Naive thymus-derived CD4-positive, alpha-beta T cell (primary cell): ENCODE measurements at regions not wholly inside any gene's neighbourhood (a gene's known extent, or its start where the extent isn't known, plus 50 kb on each side); places are given as distances from the start of the nearest gene placed in this dataset.
"Not testable (repeated sequence)": the region's sequence is repeated elsewhere in the genome, so short reads cannot be mapped to it uniquely, and the experiment has no call there.

ENCODE experiments used
- ATAC-seq: fragments of 150-1000 bp; cut with Tn5 transposase; 2 replicates; pipeline ENCODE4 v1.10.0; 2021; ENCODE audit warnings: mild to moderate bottlenecking, moderate library complexity
- CTCF ChIA-PET: fragments of 350-600 bp; sonication (Branson Sonifier 250); formaldehyde crosslinking; loops from one replicate; lab custom pipeline; 2021; ENCODE audit warnings: antibody characterized with exemption; lab: Charles Lee
- POLR2A ChIA-PET: fragments of 350-600 bp; sonication (Branson Sonifier 250); formaldehyde crosslinking; loops from one replicate; lab custom pipeline; 2021; ENCODE audit warnings: antibody characterized with exemption, inconsistent platforms; lab: Charles Lee
- DNase-seq, 9 donors: peaks; one replicate each; pipeline versions ENCODE4 v3.0.0 to v3.0.0-alpha.2; 2020 to 2022; ENCODE audit warnings: mixed read lengths in 1 of 9
- H3K27ac ChIP-seq: one replicate; pipeline ENCODE4 v1.7.0; 2013; ENCODE audit warnings: mild to moderate bottlenecking, low read depth, low read length, moderate library complexity
- H3K27me3 ChIP-seq, 2 donors: one replicate each; pipeline ENCODE4 v1.7.0; 2013; ENCODE audit warnings: low read length in 2 of 2, mild to moderate bottlenecking in 2 of 2, moderate library complexity in 2 of 2; ENCODE audit not compliant: control insufficient read depth in 2 of 2, insufficient read depth in 2 of 2
- H3K36me3 ChIP-seq, 3 experiments: 1 replicate in 2 of 3; 2 replicates in 1 of 3; pipeline ENCODE4 v1.7.0; 2013; ENCODE audit warnings: low read length in 3 of 3, mild to moderate bottlenecking in 3 of 3, moderate library complexity in 1 of 3; ENCODE audit not compliant: insufficient read depth in 3 of 3, control insufficient read depth in 2 of 3
- H3K4me1 ChIP-seq, 2 donors: one replicate each; pipeline ENCODE4 v1.7.0; 2013; ENCODE audit warnings: low read length in 2 of 2, mild to moderate bottlenecking in 2 of 2, moderate library complexity in 1 of 2; ENCODE audit not compliant: control insufficient read depth in 2 of 2, insufficient read depth in 2 of 2
- H3K4me3 ChIP-seq: 2 replicates; pipeline ENCODE4 v1.7.0; 2013; ENCODE audit warnings: mild to moderate bottlenecking, low read length
- H3K9me3 ChIP-seq, 3 experiments: 1 replicate in 2 of 3; 2 replicates in 1 of 3; pipeline ENCODE4 v1.7.0; 2013; ENCODE audit warnings: low read length in 3 of 3; ENCODE audit not compliant: control insufficient read depth in 2 of 3
- H3K27ac Mint-ChIP-seq, 9 donors: one replicate each; pipeline ENCODE4 v1.8.0; 2020 to 2022; ENCODE audit warnings: mixed read lengths in 9 of 9, mild to moderate bottlenecking in 8 of 9, moderate library complexity in 5 of 9, inconsistent platforms in 2 of 9
- H3K27me3 Mint-ChIP-seq, 5 donors: one replicate each; pipeline ENCODE4 v1.8.0; 2021 to 2022; ENCODE audit warnings: mixed read lengths in 5 of 5, mild to moderate bottlenecking in 1 of 5
- H3K36me3 Mint-ChIP-seq, 5 donors: one replicate each; pipeline ENCODE4 v1.8.0; 2020 to 2022; ENCODE audit warnings: mixed read lengths in 5 of 5, mild to moderate bottlenecking in 3 of 5, inconsistent platforms in 1 of 5
- H3K4me1 Mint-ChIP-seq, 7 donors: one replicate each; pipeline ENCODE4 v1.8.0; 2020 to 2022; ENCODE audit warnings: mixed read lengths in 7 of 7, mild to moderate bottlenecking in 3 of 7, inconsistent platforms in 1 of 7
- H3K4me3 Mint-ChIP-seq, 10 donors: one replicate each; pipeline ENCODE4 v1.8.0; 2020 to 2022; ENCODE audit warnings: mild to moderate bottlenecking in 10 of 10, mixed read lengths in 10 of 10, moderate library complexity in 6 of 10, inconsistent platforms in 2 of 10
- H3K9me3 Mint-ChIP-seq, 11 donors: one replicate each; pipeline ENCODE4 v1.8.0; 2020 to 2022; ENCODE audit warnings: mixed read lengths in 11 of 11, mild to moderate bottlenecking in 4 of 11, inconsistent platforms in 1 of 11, moderate library complexity in 1 of 11
- intact Hi-C, 2 donors: fragments of 100-400 bp; cut with micrococcal nuclease; formaldehyde crosslinking; loops; one replicate each; pipeline ENCODE4 v1.15.1; 2023

- no peak overlapping the region for H3K27ac Mint-ChIP-seq
Observed at GRCh38 chr22:48065892-48066291, 1303.4 kb downstream of the TBC1D22A start.

GRCh38 chr22:48061726-48062125 is 1299.3 kb downstream of the TBC1D22A start:
- Mint-ChIP-seq H3K36me3 (no peaks in the 10 kb centered on the region), H3K27ac (no peak overlapping the region), H3K27me3 (peaks cover 0 to 20% (median 7%) of the 10 kb centered on the region in 5 donors), H3K4me3 (no peak overlapping the region), H3K4me1 (no peaks in the 10 kb centered on the region), H3K9me3 (peaks cover 0 to 4% (median 0%) of the 10 kb centered on the region in 11 donors)
- no peak for ATAC-seq
- Histone ChIP-seq H3K27me3 (no peaks in the 10 kb centered on the region), H3K36me3 (no peaks in the 10 kb centered on the region), H3K4me3 (no peak overlapping the region), H3K27ac (no peak overlapping the region), H3K9me3 (no peaks in the 10 kb centered on the region), H3K4me1 (no peaks in the 10 kb centered on the region)
- ChIA-PET CTCF (no interaction called here), POLR2A (no interaction called here)
- DNase-seq, result no peak
- intact Hi-C loops, result no loop called here

More at GRCh38 chr22:48065892-48066291, 1303.4 kb downstream of the TBC1D22A start:
- DNase-seq (no peak), ATAC-seq (no peak)
- no peak overlapping the region for H3K4me3 Mint-ChIP-seq
- H3K27me3 Mint-ChIP-seq, result peaks cover 0 to 6% (median 0%) of the 10 kb centered on the region in 5 donors
- POLR2A ChIA-PET, result no interaction called here
- CTCF ChIA-PET, result no interaction called here
- Histone ChIP-seq H3K27ac (no peak overlapping the region), H3K4me3 (no peak overlapping the region), H3K27me3 (no peaks in the 10 kb centered on the region), H3K4me1 (no peaks in the 10 kb centered on the region), H3K9me3 (no peaks in the 10 kb centered on the region), H3K36me3 (no peaks in the 10 kb centered on the region)
- H3K4me1 Mint-ChIP-seq, result no peaks in the 10 kb centered on the region
- H3K36me3 Mint-ChIP-seq, result no peaks in the 10 kb centered on the region
- intact Hi-C loops, result no loop called here
- H3K9me3 Mint-ChIP-seq, result peaks cover 0 to 4% (median 0%) of the 10 kb centered on the region in 11 donors

GRCh38 chr22:48060266-48060665 is 1297.8 kb downstream of the TBC1D22A start:
- Histone ChIP-seq H3K4me3 (no peak overlapping the region), H3K9me3 (no peaks in the 10 kb centered on the region), H3K27me3 (no peaks in the 10 kb centered on the region), H3K36me3 (no peaks in the 10 kb centered on the region), H3K4me1 (no peaks in the 10 kb centered on the region), H3K27ac (no peak overlapping the region)
- Mint-ChIP-seq H3K27ac (no peak overlapping the region), H3K27me3 (peaks cover 0 to 21% (median 7%) of the 10 kb centered on the region in 5 donors), H3K4me3 (no peak overlapping the region), H3K9me3 (peaks cover 0 to 4% (median 0%) of the 10 kb centered on the region in 11 donors), H3K36me3 (no peaks in the 10 kb centered on the region), H3K4me1 (no peaks in the 10 kb centered on the region)
- ATAC-seq (no peak), DNase-seq (no peak)
- intact Hi-C loops, result no loop called here
- ChIA-PET POLR2A (no interaction called here), CTCF (no interaction called here)

- H3K27me3 Mint-ChIP-seq, result peaks cover 0 to 21% (median 7%) of the 10 kb centered on the region in 5 donors
- H3K36me3 Mint-ChIP-seq, H3K9me3 ChIP-seq, H3K4me3 ChIP-seq, H3K4me1 ChIP-seq, H3K27ac Mint-ChIP-seq, H3K27ac ChIP-seq, H3K36me3 ChIP-seq, H3K27me3 ChIP-seq, CTCF ChIA-PET, POLR2A ChIA-PET, intact Hi-C loops, H3K4me1 Mint-ChIP-seq, ATAC-seq, DNase-seq, H3K4me3 Mint-ChIP-seq, H3K9me3 Mint-ChIP-seq: not testable (repeated sequence)
Observed at GRCh38 chr22:48059521-48059920, 1297.1 kb downstream of the TBC1D22A start.

GRCh38 chr22:48057116-48057835 is 1294.8 kb downstream of the TBC1D22A start:
- H3K4me1 ChIP-seq, result no peaks in the 10 kb centered on the region
- CTCF ChIA-PET, result interaction anchor here (0.7 kb wide), 1 partner anchor 1180 kb away, joined by 4 read pairs; no protein-coding TSS in a partner anchor
- intact Hi-C loops, result no loop called here

GRCh38 chr22:48055827-48056226 is 1293.4 kb downstream of the TBC1D22A start:
- Histone ChIP-seq H3K36me3 (no peaks in the 10 kb centered on the region), H3K9me3 (no peaks in the 10 kb centered on the region), H3K27ac (no peak overlapping the region), H3K27me3 (no peaks in the 10 kb centered on the region), H3K4me1 (no peaks in the 10 kb centered on the region), H3K4me3 (no peak overlapping the region)
- Mint-ChIP-seq H3K9me3 (peaks cover 0 to 2% (median 0%) of the 10 kb centered on the region in 11 donors), H3K4me1 (no peaks in the 10 kb centered on the region), H3K27ac (no peak overlapping the region), H3K4me3 (no peak overlapping the region), H3K36me3 (no peaks in the 10 kb centered on the region), H3K27me3 (peaks cover 0 to 24% (median 9%) of the 10 kb centered on the region in 5 donors)
- ChIA-PET POLR2A (no interaction called here), CTCF (no interaction called here)
- DNase-seq (no peak), ATAC-seq (no peak)
- intact Hi-C loops, result no loop called here

More at GRCh38 chr22:48057116-48057835, 1294.8 kb downstream of the TBC1D22A start:
- peaks cover 0 to 24% (median 9%) of the 10 kb centered on the region in 5 donors for H3K27me3 Mint-ChIP-seq
- Histone ChIP-seq H3K9me3 (no peaks in the 10 kb centered on the region), H3K27me3 (no peaks in the 10 kb centered on the region), H3K27ac (no peak overlapping the region), H3K4me3 (no peak overlapping the region), H3K36me3 (no peaks in the 10 kb centered on the region)
- H3K4me3 Mint-ChIP-seq, result no peak overlapping the region
- peaks cover 0 to 2% (median 0%) of the 10 kb centered on the region in 11 donors for H3K9me3 Mint-ChIP-seq
- no peak for ATAC-seq
- POLR2A ChIA-PET, result no interaction called here
- no peak for DNase-seq
- no peak overlapping the region for H3K27ac Mint-ChIP-seq
- no peaks in the 10 kb centered on the region for H3K4me1 Mint-ChIP-seq
- no peaks in the 10 kb centered on the region for H3K36me3 Mint-ChIP-seq

- Histone ChIP-seq H3K27ac (no peak overlapping the region), H3K27me3 (no peaks in the 10 kb centered on the region), H3K4me3 (no peak overlapping the region), H3K9me3 (no peaks in the 10 kb centered on the region), H3K36me3 (no peaks in the 10 kb centered on the region), H3K4me1 (no peaks in the 10 kb centered on the region)
- H3K27ac Mint-ChIP-seq, result no peak overlapping the region
- peaks cover 0 to 2% (median 0%) of the 10 kb centered on the region in 11 donors for H3K9me3 Mint-ChIP-seq
- ChIA-PET CTCF (no interaction called here), POLR2A (no interaction called here)
- H3K27me3 Mint-ChIP-seq, result peaks cover 0 to 24% (median 9%) of the 10 kb centered on the region in 5 donors
- intact Hi-C loops, result no loop called here
- no peak for DNase-seq
- H3K4me1 Mint-ChIP-seq, result no peaks in the 10 kb centered on the region
- no peak overlapping the region for H3K4me3 Mint-ChIP-seq
- ATAC-seq, result no peak
- H3K36me3 Mint-ChIP-seq, result no peaks in the 10 kb centered on the region
Observed at GRCh38 chr22:48055185-48055584, 1292.7 kb downstream of the TBC1D22A start.
